ENCODE measurements at regions not wholly inside any gene's neighbourhood (a gene's known extent, or its start where the extent isn't known, plus 50 kb on each side); places are given as distances from the start of the nearest gene placed in this dataset.

GRCh38 chr2:117571590-117572349, 242.7 kb upstream of the DDX18 start:
- no TSS peak for BruUV-seq (replicated peaks)
- H3K9me3 Mint-ChIP-seq (ENCODE audit: low read depth, unreplicated experiment): peaks cover 6% of the 10 kb centered on the region
- no peak for DNase-seq
- H3K4me3 Mint-ChIP-seq (ENCODE audit: low read depth, unreplicated experiment): no peak overlapping the region
- CTCF ChIA-PET: no interaction called here
- intact Hi-C loops (cut with micrococcal nuclease; ENCODE audit: unreplicated experiment): no loop called here
- H3K27ac Mint-ChIP-seq (ENCODE audit: unreplicated experiment): no peak overlapping the region
- TF ChIP-seq CTCF (IDR thresholded peaks at IDR 0.05; ENCODE audit: unreplicated experiment): no peak
- H3K27me3 Mint-ChIP-seq (ENCODE audit: unreplicated experiment): no peaks in the 10 kb centered on the region
- H3K36me3 Mint-ChIP-seq (ENCODE audit: insufficient read depth, unreplicated experiment): no peaks in the 10 kb centered on the region
- no peaks in the 10 kb centered on the region for H3K4me1 Mint-ChIP-seq (ENCODE audit: low read depth, unreplicated experiment)

- Mint-ChIP-seq H3K36me3 (ENCODE audit: insufficient read depth, unreplicated experiment) (no peaks in the 10 kb centered on the region), H3K27me3 (ENCODE audit: unreplicated experiment) (no peaks in the 10 kb centered on the region), H3K4me1 (ENCODE audit: low read depth, unreplicated experiment) (no peaks in the 10 kb centered on the region), H3K4me3 (ENCODE audit: low read depth, unreplicated experiment) (no peak overlapping the region), H3K9me3 (ENCODE audit: low read depth, unreplicated experiment) (peaks cover 23% of the 10 kb centered on the region), H3K27ac (ENCODE audit: unreplicated experiment) (no peak overlapping the region)
- DNase-seq: no peak
- no TSS peak for BruUV-seq (replicated peaks)
- intact Hi-C loops (cut with micrococcal nuclease; ENCODE audit: unreplicated experiment): no loop called here
- CTCF ChIA-PET: no interaction called here
- TF ChIP-seq CTCF (IDR thresholded peaks at IDR 0.05; ENCODE audit: unreplicated experiment): no peak
Observed at GRCh38 chr2:117587310-117587709, 227.2 kb upstream of the DDX18 start.

GRCh38 chr2:117603060-117603459, 211.4 kb upstream of the DDX18 start:
- CTCF ChIA-PET: no interaction called here
- DNase-seq: no peak
- Mint-ChIP-seq H3K9me3 (ENCODE audit: low read depth, unreplicated experiment) (peaks cover 17% of the 10 kb centered on the region), H3K27ac (ENCODE audit: unreplicated experiment) (no peak overlapping the region), H3K27me3 (ENCODE audit: unreplicated experiment) (no peaks in the 10 kb centered on the region), H3K4me1 (ENCODE audit: low read depth, unreplicated experiment) (no peaks in the 10 kb centered on the region), H3K36me3 (ENCODE audit: insufficient read depth, unreplicated experiment) (no peaks in the 10 kb centered on the region), H3K4me3 (ENCODE audit: low read depth, unreplicated experiment) (no peak overlapping the region)
- BruUV-seq (replicated peaks): no TSS peak
- no peak for TF ChIP-seq CTCF (IDR thresholded peaks at IDR 0.05; ENCODE audit: unreplicated experiment)
- intact Hi-C loops (cut with micrococcal nuclease; ENCODE audit: unreplicated experiment): no loop called here

- Mint-ChIP-seq H3K4me1 (ENCODE audit: low read depth, unreplicated experiment) (no peaks in the 10 kb centered on the region), H3K27me3 (ENCODE audit: unreplicated experiment) (no peaks in the 10 kb centered on the region), H3K36me3 (ENCODE audit: insufficient read depth, unreplicated experiment) (no peaks in the 10 kb centered on the region), H3K4me3 (ENCODE audit: low read depth, unreplicated experiment) (no peak overlapping the region), H3K9me3 (ENCODE audit: low read depth, unreplicated experiment) (peaks cover 13% of the 10 kb centered on the region), H3K27ac (ENCODE audit: unreplicated experiment) (no peak overlapping the region)
- no TSS peak for BruUV-seq (replicated peaks)
- no peak for TF ChIP-seq CTCF (IDR thresholded peaks at IDR 0.05; ENCODE audit: unreplicated experiment)
- CTCF ChIA-PET: no interaction called here
- no peak for DNase-seq
- intact Hi-C loops (cut with micrococcal nuclease; ENCODE audit: unreplicated experiment): no loop called here
Observed at GRCh38 chr2:117603567-117603966, 210.9 kb upstream of the DDX18 start.

Measured in Calu3 (cell line).